ENCODE measurements at regions not wholly inside any gene's neighbourhood (a gene's known extent, or its start where the extent isn't known, plus 50 kb on each side); places are given as distances from the start of the nearest gene placed in this dataset.

GRCh38 chr1:234712891-234713305, 102.9 kb upstream of the IRF2BP2 start (continued):
- TF ChIP-seq THYN1 (CRISPR knock-in tag; IDR thresholded peaks at IDR 0.05; ENCODE audit: borderline replicate concordance, low read depth) (no peak), ZNF878 (CRISPR knock-in tag; IDR thresholded peaks at IDR 0.05) (no peak), ZNF225 (CRISPR knock-in tag; IDR thresholded peaks at IDR 0.05) (no peak), ZBTB42 (CRISPR knock-in tag; IDR thresholded peaks at IDR 0.05) (no peak), DMTF1 (CRISPR knock-in tag; IDR thresholded peaks at IDR 0.05) (no peak), RBM39 (IDR thresholded peaks at IDR 0.05; ENCODE audit: low read depth, low read length, poor library complexity, severe bottlenecking) (no peak), ZNF800 (CRISPR knock-in tag; IDR thresholded peaks at IDR 0.05) (no peak), SRSF9 (IDR thresholded peaks at IDR 0.05; ENCODE audit: borderline replicate concordance, insufficient read depth, low read depth, low read length, poor library complexity, severe bottlenecking) (no peak), TCF12 (IDR thresholded peaks at IDR 0.05) (no peak), TCF12 (CRISPR knock-in tag; IDR thresholded peaks at IDR 0.05) (no peak), BRD4 (CRISPR knock-in tag; IDR thresholded peaks at IDR 0.05) (no peak), SKIL (CRISPR knock-in tag; IDR thresholded peaks at IDR 0.05; ENCODE audit: borderline replicate concordance) (no peak), THAP11 (CRISPR knock-in tag; IDR thresholded peaks at IDR 0.05) (peak; percentile 26; the same call in 1 of the 2 replicates), RFX3 (CRISPR knock-in tag; IDR thresholded peaks at IDR 0.05) (no peak), IRF2 (CRISPR knock-in tag; IDR thresholded peaks at IDR 0.05) (peak; percentile 23; the same call in 1 of the 2 replicates), ZNF768 (CRISPR knock-in tag; IDR thresholded peaks at IDR 0.05) (no peak), SALL1 (CRISPR knock-in tag; IDR thresholded peaks at IDR 0.05) (peak; percentile 38; the same call in 1 of the 2 replicates), CEBPB (IDR thresholded peaks at IDR 0.05; ENCODE audit: borderline replicate concordance, low read depth, low read length) (no peak), ZNF615 (CRISPR knock-in tag; IDR thresholded peaks at IDR 0.05; ENCODE audit: borderline replicate concordance) (no peak), ESRRA (CRISPR knock-in tag; IDR thresholded peaks at IDR 0.05; ENCODE audit: low read depth) (0 out of 2 replicates have a peak, but pooled peaks have one; percentile 55), ZNF792 (CRISPR knock-in tag; IDR thresholded peaks at IDR 0.05) (no peak), ZNF431 (CRISPR knock-in tag; IDR thresholded peaks at IDR 0.05; ENCODE audit: borderline replicate concordance, low read depth) (no peak), ZNF713 (CRISPR knock-in tag; IDR thresholded peaks at IDR 0.05) (no peak), ZBTB7B (CRISPR knock-in tag; IDR thresholded peaks at IDR 0.05) (0 out of 2 replicates have a peak, but pooled peaks have one; percentile 49), HOMEZ (CRISPR knock-in tag; IDR thresholded peaks at IDR 0.05; ENCODE audit: low read depth) (no peak)
